GM13976 (cell line): ENCODE measurements at regions not wholly inside any gene's neighbourhood (a gene's known extent, or its start where the extent isn't known, plus 50 kb on each side); places are given as distances from the start of the nearest gene placed in this dataset.

Source experiments
- DNase-seq: peaks from one replicate; pipeline ENCODE4 v3.0.0; 2012; ENCODE audit warnings: low spot score
- CTCF ChIP-seq: IDR thresholded peaks from 2 replicates; pipeline ENCODE4 v1.5.1; 2012; ENCODE audit warnings: borderline replicate concordance, mild to moderate bottlenecking; ENCODE audit not compliant: insufficient read depth; ENCODE audit errors: extremely low read depth, missing control alignments, control extremely low read depth
- in situ Hi-C: fragments of 300-500 bp; cut with MboI; formaldehyde crosslinking; loops from one replicate; pipeline ENCODE4 v1.12.0; 2022; ENCODE audit warnings: low sequenced_read_pairs, mixed read lengths, inconsistent platforms; ENCODE audit not compliant: unreplicated experiment

- DNase-seq, result no peak
- no peak for TF ChIP-seq CTCF
- in situ Hi-C loops, result no loop called here
Observed at GRCh38 chr6:94213226-94213625, 793.9 kb upstream of the EPHA7 start.

- no peak for TF ChIP-seq CTCF
- in situ Hi-C loops, result no loop called here
- DNase-seq, result no peak
Observed at GRCh38 chr6:94196891-94197290, 777.5 kb upstream of the EPHA7 start.

- DNase-seq, result no peak
- in situ Hi-C loops, result no loop called here
- no peak for TF ChIP-seq CTCF
Observed at GRCh38 chr6:94190030-94190429, 770.7 kb upstream of the EPHA7 start.

- no peak for TF ChIP-seq CTCF
- in situ Hi-C loops, result no loop called here
Observed at GRCh38 chr6:94184666-94185464, 765.5 kb upstream of the EPHA7 start.

GRCh38 chr6:94177429-94177828, 758.1 kb upstream of the EPHA7 start:
- TF ChIP-seq CTCF, result no peak
- DNase-seq, result no peak
- in situ Hi-C loops, result no loop called here

More at GRCh38 chr6:94184666-94185464, 765.5 kb upstream of the EPHA7 start:
- DNase-seq, result no peak

GRCh38 chr6:94175465-94175864, 756.1 kb upstream of the EPHA7 start:
- no peak for DNase-seq
- in situ Hi-C loops, result no loop called here
- no peak for TF ChIP-seq CTCF
